Immature natural killer cell (primary cell): ENCODE measurements at regions not wholly inside any gene's neighbourhood (a gene's known extent, or its start where the extent isn't known, plus 50 kb on each side); places are given as distances from the start of the nearest gene placed in this dataset.

ENCODE experiments used
- DNase-seq, 3 donors: peaks; one replicate each; pipeline ENCODE4 v3.0.0; 2022; ENCODE audit warnings: mixed read lengths in 1 of 3
- H3K27ac Mint-ChIP-seq, 6 donors: one replicate each; pipeline ENCODE4 v1.8.0; 2020; ENCODE audit warnings: mixed read lengths in 6 of 6, mild to moderate bottlenecking in 5 of 6, inconsistent platforms in 4 of 6, moderate library complexity in 3 of 6
- H3K27me3 Mint-ChIP-seq, 3 donors: one replicate each; pipeline ENCODE4 v1.8.0; 2020 to 2021; ENCODE audit warnings: low read depth in 3 of 3, mild to moderate bottlenecking in 3 of 3, mixed read lengths in 3 of 3, moderate library complexity in 3 of 3, inconsistent platforms in 1 of 3
- H3K36me3 Mint-ChIP-seq, 3 donors: one replicate each; pipeline ENCODE4 v1.8.0; 2020; ENCODE audit warnings: mixed read lengths in 3 of 3, inconsistent platforms in 2 of 3, mild to moderate bottlenecking in 2 of 3
- H3K4me1 Mint-ChIP-seq, 2 donors: one replicate each; pipeline ENCODE4 v1.8.0; 2020; ENCODE audit warnings: inconsistent platforms in 2 of 2, mild to moderate bottlenecking in 2 of 2, mixed read lengths in 2 of 2, moderate library complexity in 1 of 2
- H3K4me3 Mint-ChIP-seq, 5 donors: one replicate each; pipeline ENCODE4 v1.8.0; 2020; ENCODE audit warnings: mild to moderate bottlenecking in 5 of 5, mixed read lengths in 5 of 5, inconsistent platforms in 3 of 5, moderate library complexity in 3 of 5
- H3K9me3 Mint-ChIP-seq, 6 donors: one replicate each; pipeline ENCODE4 v1.8.0; 2020; ENCODE audit warnings: mild to moderate bottlenecking in 6 of 6, mixed read lengths in 6 of 6, inconsistent platforms in 4 of 6, moderate library complexity in 3 of 6

DNA sequence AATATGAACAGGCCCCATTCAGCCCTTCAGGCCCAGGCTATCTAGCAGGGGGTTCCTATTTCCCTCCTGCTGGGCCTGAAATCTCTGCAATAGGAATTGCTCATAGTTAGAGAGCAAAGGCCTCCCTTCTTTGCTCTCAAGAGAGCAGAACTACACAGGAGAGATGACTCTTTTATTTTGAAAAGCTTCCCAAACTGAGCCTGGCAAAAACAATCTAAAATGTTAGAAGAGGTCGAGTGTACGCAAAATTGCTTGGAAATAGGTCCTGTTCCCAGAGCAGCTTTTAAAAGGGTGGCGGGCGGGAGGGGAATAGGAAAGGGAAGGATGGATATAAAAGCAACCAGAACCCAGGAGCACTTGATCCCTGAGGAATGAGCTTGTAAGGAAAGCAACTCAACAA is 68.4 kb upstream of the APCDD1 start:
- no peaks in the 10 kb centered on the region for H3K4me1 Mint-ChIP-seq
- H3K9me3 Mint-ChIP-seq: peaks cover 0 to 2% (median 0%) of the 10 kb centered on the region in 6 donors
- no peak overlapping the region for H3K27ac Mint-ChIP-seq
- no peaks in the 10 kb centered on the region for H3K36me3 Mint-ChIP-seq
- peaks cover 0 to 4% (median 3%) of the 10 kb centered on the region in 3 donors for H3K27me3 Mint-ChIP-seq
- no peak overlapping the region for H3K4me3 Mint-ChIP-seq
- no peak for DNase-seq

- H3K36me3 Mint-ChIP-seq: peaks cover 0 to 7% (median 0%) of the 10 kb centered on the region in 3 donors
- no peak overlapping the region for H3K4me3 Mint-ChIP-seq
- H3K27me3 Mint-ChIP-seq: peaks cover 0 to 8% (median 3%) of the 10 kb centered on the region in 3 donors
- H3K27ac Mint-ChIP-seq: no peak overlapping the region
- DNase-seq: no peak
- H3K9me3 Mint-ChIP-seq: peaks cover 0 to 4% (median 2%) of the 10 kb centered on the region in 6 donors
- H3K4me1 Mint-ChIP-seq: no peaks in the 10 kb centered on the region
Observed at GRCh38 chr18:10386956-10387355, 67.5 kb upstream of the APCDD1 start.

DNA sequence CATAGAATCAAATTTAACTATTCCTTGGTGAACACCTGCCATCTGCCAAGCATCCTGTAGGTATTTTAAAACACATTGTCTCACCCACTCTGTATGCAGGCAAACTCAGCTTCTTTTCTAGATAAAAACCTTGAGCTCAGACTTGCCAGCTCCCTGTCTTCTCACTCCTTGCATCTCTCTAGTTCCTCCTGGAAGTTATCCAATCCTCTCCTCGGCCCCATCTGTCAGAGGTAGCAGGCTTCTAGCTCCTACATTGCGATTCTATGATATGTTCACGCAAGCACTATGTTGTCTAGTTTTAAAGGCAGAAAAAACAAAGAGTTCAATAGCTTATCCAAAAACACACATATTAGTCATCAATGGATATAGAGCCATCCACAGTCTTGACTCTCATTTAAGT is 67.0 kb upstream of the APCDD1 start:
- Mint-ChIP-seq H3K27me3 (peaks cover 0 to 8% (median 3%) of the 10 kb centered on the region in 3 donors), H3K36me3 (peaks cover 0 to 7% (median 0%) of the 10 kb centered on the region in 3 donors), H3K4me3 (no peak overlapping the region), H3K27ac (no peak overlapping the region), H3K4me1 (no peaks in the 10 kb centered on the region), H3K9me3 (peaks cover 0 to 4% (median 2%) of the 10 kb centered on the region in 6 donors)
- no peak for DNase-seq

- H3K4me3 Mint-ChIP-seq: no peak overlapping the region
- no peak overlapping the region for H3K27ac Mint-ChIP-seq
- H3K36me3 Mint-ChIP-seq: peaks cover 0 to 7% (median 0%) of the 10 kb centered on the region in 3 donors
- peaks cover 0 to 4% (median 2%) of the 10 kb centered on the region in 6 donors for H3K9me3 Mint-ChIP-seq
- no peak for DNase-seq
- H3K27me3 Mint-ChIP-seq: peaks cover 0 to 8% (median 3%) of the 10 kb centered on the region in 3 donors
- H3K4me1 Mint-ChIP-seq: no peaks in the 10 kb centered on the region
Observed at GRCh38 chr18:10388373-10388772, 66.1 kb upstream of the APCDD1 start.

DNA sequence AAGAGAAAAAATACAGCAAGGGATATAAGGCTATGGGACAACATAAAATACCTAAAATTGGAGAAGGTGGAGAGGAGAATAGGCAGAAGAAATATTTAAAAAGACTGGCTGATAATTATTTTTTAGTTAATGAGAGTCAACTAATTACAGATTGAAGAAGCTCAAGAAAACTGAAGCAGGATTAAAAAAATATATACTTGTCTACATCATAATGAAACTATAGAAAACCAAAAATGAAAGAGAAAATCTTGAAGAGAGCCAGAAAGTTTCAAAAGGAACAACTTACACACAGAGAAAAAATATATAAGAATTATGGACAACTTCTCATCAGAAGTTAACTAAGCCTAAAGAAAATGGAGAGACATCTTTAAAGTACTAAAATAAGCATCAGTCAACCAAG is 62.9 kb upstream of the APCDD1 start:
- Mint-ChIP-seq H3K4me3 (no peak overlapping the region), H3K9me3 (peaks cover 0 to 5% (median 2%) of the 10 kb centered on the region in 6 donors), H3K27ac (no peak overlapping the region), H3K36me3 (peaks cover 0 to 7% (median 0%) of the 10 kb centered on the region in 3 donors), H3K27me3 (peaks cover 0 to 13% (median 3%) of the 10 kb centered on the region in 3 donors), H3K4me1 (no peaks in the 10 kb centered on the region)
- DNase-seq: no peak

GRCh38 chr18:10397004-10397403 is 57.4 kb upstream of the APCDD1 start:
- H3K4me3 Mint-ChIP-seq: no peak overlapping the region
- H3K9me3 Mint-ChIP-seq: peaks cover 0 to 2% (median 0%) of the 10 kb centered on the region in 6 donors
- H3K36me3 Mint-ChIP-seq: no peaks in the 10 kb centered on the region
- H3K27ac Mint-ChIP-seq: no peak overlapping the region
- H3K27me3 Mint-ChIP-seq: peaks cover 0 to 9% (median 0%) of the 10 kb centered on the region in 3 donors
- no peak for DNase-seq
- H3K4me1 Mint-ChIP-seq: no peaks in the 10 kb centered on the region

- Mint-ChIP-seq H3K4me3 (no peak overlapping the region), H3K27ac (no peak overlapping the region), H3K27me3 (peaks cover 0 to 9% (median 0%) of the 10 kb centered on the region in 3 donors), H3K36me3 (no peaks in the 10 kb centered on the region), H3K4me1 (no peaks in the 10 kb centered on the region), H3K9me3 (peaks cover 0 to 2% (median 0%) of the 10 kb centered on the region in 6 donors)
- no peak for DNase-seq
Observed at GRCh38 chr18:10398571-10398970, 55.9 kb upstream of the APCDD1 start.

DNA sequence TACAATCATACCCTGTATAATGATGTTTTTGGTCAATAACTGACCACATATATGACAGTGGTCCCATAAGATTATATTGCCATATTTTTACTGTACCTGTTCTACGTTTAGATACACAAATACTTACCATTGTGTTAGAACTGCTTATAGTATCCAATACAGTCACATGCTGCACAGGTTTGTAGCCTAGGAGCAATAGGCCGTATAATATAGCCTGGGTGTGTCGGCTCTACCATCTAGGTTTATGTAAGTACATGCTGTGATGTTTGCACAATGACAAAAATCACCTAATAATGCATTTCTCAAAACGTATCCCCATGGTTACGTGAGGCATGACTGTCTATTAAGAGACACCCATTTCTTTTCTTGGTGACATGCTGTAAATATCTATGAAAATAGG is 55.0 kb upstream of the APCDD1 start:
- no peak overlapping the region for H3K4me3 Mint-ChIP-seq
- peaks cover 0 to 2% (median 0%) of the 10 kb centered on the region in 6 donors for H3K9me3 Mint-ChIP-seq
- H3K36me3 Mint-ChIP-seq: no peaks in the 10 kb centered on the region
- peaks cover 0 to 6% (median 2%) of the 10 kb centered on the region in 3 donors for H3K27me3 Mint-ChIP-seq
- no peak overlapping the region for H3K27ac Mint-ChIP-seq
- DNase-seq: no peak
- H3K4me1 Mint-ChIP-seq: no peaks in the 10 kb centered on the region

DNA sequence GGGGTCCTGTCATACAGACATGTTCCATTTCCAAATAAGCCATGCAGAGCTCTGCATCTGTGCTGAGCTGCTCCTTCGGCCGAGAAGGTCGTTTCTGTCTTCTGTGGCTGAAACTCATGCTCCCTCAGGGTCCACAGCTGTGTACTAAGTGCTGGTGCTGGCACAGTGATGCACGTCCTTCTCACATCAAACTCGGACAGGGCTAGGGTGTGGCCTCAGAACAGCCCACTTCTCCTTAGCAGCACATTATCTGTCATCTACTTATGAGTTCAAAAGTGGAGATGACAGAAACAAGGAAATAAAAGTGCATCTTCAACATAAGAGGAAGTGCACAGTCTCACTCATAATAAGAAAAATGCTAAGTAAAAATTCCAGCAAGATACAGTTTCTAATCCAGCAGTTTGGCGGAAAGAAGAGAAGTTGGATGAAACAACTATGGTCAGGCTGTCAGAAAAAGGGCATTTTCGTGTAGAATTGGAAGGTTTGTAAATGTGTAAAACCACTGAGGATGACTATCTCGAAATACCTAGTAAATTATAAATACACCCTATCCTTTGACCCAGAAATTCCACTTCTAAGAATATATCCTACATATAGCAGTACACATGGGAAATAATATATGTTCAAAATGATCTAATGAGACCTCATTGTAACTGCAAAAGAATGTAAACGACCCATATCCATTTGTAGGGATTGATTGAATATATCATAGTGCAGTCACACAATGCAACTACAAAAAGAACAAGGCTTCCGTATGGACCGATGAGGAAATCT is 53.7 kb upstream of the APCDD1 start:
- peaks cover 0 to 3% (median 0%) of the 10 kb centered on the region in 6 donors for H3K9me3 Mint-ChIP-seq
- H3K4me1 Mint-ChIP-seq: no peaks in the 10 kb centered on the region
- H3K27ac Mint-ChIP-seq: no peak overlapping the region
- no peak for DNase-seq
- H3K27me3 Mint-ChIP-seq: peaks cover 0 to 5% (median 2%) of the 10 kb centered on the region in 3 donors
- no peak overlapping the region for H3K4me3 Mint-ChIP-seq
- H3K36me3 Mint-ChIP-seq: no peaks in the 10 kb centered on the region

GRCh38 chr18:10401521-10401920 is 52.9 kb upstream of the APCDD1 start:
- Mint-ChIP-seq H3K36me3 (no peaks in the 10 kb centered on the region), H3K9me3 (peaks cover 0 to 3% (median 0%) of the 10 kb centered on the region in 6 donors), H3K27me3 (peaks cover 0 to 4% (median 2%) of the 10 kb centered on the region in 3 donors), H3K4me1 (no peaks in the 10 kb centered on the region), H3K4me3 (no peak overlapping the region), H3K27ac (no peak overlapping the region)
- no peak for DNase-seq

DNA sequence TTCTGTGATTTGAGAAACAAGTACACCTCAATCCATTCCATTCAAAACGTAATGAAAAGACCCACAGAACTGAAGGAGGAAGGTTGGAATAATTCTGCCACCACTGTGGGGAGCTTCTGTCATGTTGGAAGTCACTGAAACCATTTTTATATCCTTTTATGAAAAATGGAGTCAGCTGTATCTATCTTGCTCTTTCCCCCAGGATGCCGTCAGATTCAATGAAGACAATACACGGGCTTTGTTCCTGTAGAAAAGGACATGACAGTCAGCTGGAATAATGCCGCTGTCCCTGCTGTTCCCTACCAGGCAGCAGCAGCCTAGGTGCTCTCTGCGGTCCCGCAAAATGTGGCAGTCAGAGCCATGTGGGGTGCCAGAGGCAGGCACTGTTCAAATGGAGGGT is 52.5 kb upstream of the APCDD1 start:
- Mint-ChIP-seq H3K27ac (no peak overlapping the region), H3K36me3 (no peaks in the 10 kb centered on the region), H3K4me3 (no peak overlapping the region), H3K4me1 (no peaks in the 10 kb centered on the region), H3K27me3 (peaks cover 0 to 4% (median 2%) of the 10 kb centered on the region in 3 donors), H3K9me3 (peaks cover 0 to 3% (median 0%) of the 10 kb centered on the region in 6 donors)
- no peak for DNase-seq

GRCh38 chr18:10402871-10403559 is 51.4 kb upstream of the APCDD1 start:
- Mint-ChIP-seq H3K9me3 (peaks cover 0 to 3% (median 0%) of the 10 kb centered on the region in 6 donors), H3K27me3 (peaks cover 2 to 6% (median 2%) of the 10 kb centered on the region in 3 donors), H3K4me3 (no peak overlapping the region), H3K36me3 (no peaks in the 10 kb centered on the region), H3K4me1 (no peaks in the 10 kb centered on the region), H3K27ac (no peak overlapping the region)
- no peak for DNase-seq

GRCh38 chr18:10403708-10404107 is 50.7 kb upstream of the APCDD1 start:
- Mint-ChIP-seq H3K4me3 (no peak overlapping the region), H3K4me1 (no peaks in the 10 kb centered on the region), H3K36me3 (no peaks in the 10 kb centered on the region), H3K27me3 (peaks cover 2 to 4% (median 2%) of the 10 kb centered on the region in 3 donors), H3K9me3 (peaks cover 0 to 3% (median 0%) of the 10 kb centered on the region in 6 donors), H3K27ac (no peak overlapping the region)
- DNase-seq: no peak

DNA sequence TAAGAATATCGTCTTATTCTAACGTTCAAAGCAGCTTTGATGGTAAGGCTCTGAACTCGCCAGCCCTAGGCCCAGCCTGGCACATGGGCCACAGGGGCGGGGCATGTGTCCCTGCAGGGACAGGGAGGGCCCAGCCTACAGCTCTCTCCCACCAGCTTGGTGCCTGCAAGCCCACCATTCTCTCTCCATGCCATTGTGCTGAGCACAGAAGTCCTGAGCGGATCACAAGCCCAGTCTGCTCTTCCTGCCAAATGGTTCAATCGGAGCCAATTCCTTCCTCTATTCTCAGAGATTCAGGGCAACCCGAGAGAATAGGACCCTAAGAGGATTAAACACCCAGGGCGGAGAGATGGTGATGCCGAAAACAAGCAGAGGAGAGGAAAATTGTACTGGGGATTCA is 50.3 kb upstream of the APCDD1 start:
- no peaks in the 10 kb centered on the region for H3K36me3 Mint-ChIP-seq
- no peaks in the 10 kb centered on the region for H3K4me1 Mint-ChIP-seq
- peaks cover 0 to 3% (median 0%) of the 10 kb centered on the region in 6 donors for H3K9me3 Mint-ChIP-seq
- no peak for DNase-seq
- H3K27me3 Mint-ChIP-seq: peaks cover 2 to 4% (median 2%) of the 10 kb centered on the region in 3 donors
- H3K27ac Mint-ChIP-seq: no peak overlapping the region
- no peak overlapping the region for H3K4me3 Mint-ChIP-seq
